Endodermal cell (in vitro differentiated cells): ENCODE measurements at regions not wholly inside any gene's neighbourhood (a gene's known extent, or its start where the extent isn't known, plus 50 kb on each side); places are given as distances from the start of the nearest gene placed in this dataset.

Experiments used
- DNase-seq: peaks from one replicate; pipeline ENCODE4 v3.0.0-alpha.2; 2017
- H3K27ac ChIP-seq: 2 replicates; pipeline ENCODE4 v1.5.1; 2013; ENCODE audit warnings: mild to moderate bottlenecking, low read depth, low read length, moderate library complexity
- H3K27me3 ChIP-seq: 2 replicates; pipeline ENCODE4 v1.6.1; 2013; ENCODE audit warnings: mild to moderate bottlenecking, low read length, moderate library complexity; ENCODE audit not compliant: insufficient read depth, control insufficient read depth, poor library complexity, severe bottlenecking
- H3K36me3 ChIP-seq: 2 replicates; pipeline ENCODE4 v1.7.0; 2013; ENCODE audit warnings: mild to moderate bottlenecking, low read length, moderate library complexity; ENCODE audit not compliant: control insufficient read depth, insufficient read depth
- H3K4me1 ChIP-seq: one replicate; pipeline ENCODE4 v1.7.0; 2013; ENCODE audit warnings: low read length; ENCODE audit not compliant: control insufficient read depth, insufficient read depth
- H3K4me3 ChIP-seq: 2 replicates; pipeline ENCODE4 v1.5.1; 2013; ENCODE audit warnings: mild to moderate bottlenecking, low read length, moderate library complexity
- H3K9ac ChIP-seq: 2 replicates; pipeline ENCODE4 v1.6.1; 2013; ENCODE audit warnings: mild to moderate bottlenecking, low read length, moderate library complexity; ENCODE audit not compliant: poor library complexity, severe bottlenecking; ENCODE audit errors: extremely low read depth
- H3K9me3 ChIP-seq: 2 replicates; pipeline ENCODE4 v1.6.1; 2013; ENCODE audit warnings: mild to moderate bottlenecking, low read length, moderate library complexity; ENCODE audit not compliant: control insufficient read depth
- H3K27ac Mint-ChIP-seq: 2 replicates; pipeline ENCODE4 v1.8.0; 2020; ENCODE audit warnings: mixed read lengths
- H3K27me3 Mint-ChIP-seq: 2 replicates; pipeline ENCODE4 v1.8.0; 2021; ENCODE audit warnings: mild to moderate bottlenecking, mixed read lengths; ENCODE audit not compliant: insufficient read depth
- H3K36me3 Mint-ChIP-seq: 2 replicates; pipeline ENCODE4 v1.8.0; 2020; ENCODE audit warnings: low read depth, mixed read lengths
- H3K4me1 Mint-ChIP-seq: 2 replicates; pipeline ENCODE4 v1.8.0; 2020; ENCODE audit warnings: mixed read lengths
- H3K4me3 Mint-ChIP-seq: 2 replicates; pipeline ENCODE4 v1.8.0; 2020; ENCODE audit warnings: mild to moderate bottlenecking, moderate library complexity, mixed read lengths
- H3K9me3 Mint-ChIP-seq: 2 replicates; pipeline ENCODE4 v1.8.0; 2020; ENCODE audit warnings: mild to moderate bottlenecking, mixed read lengths
- WGBS, 2 experiments: methylation state at CpG; one replicate each; pipeline versions ENCODE4 v1.1.5 to v1.1.7; 2013; ENCODE audit warnings: missing lambda C conversion rate in 2 of 2, mixed read lengths in 1 of 2; ENCODE audit not compliant: insufficient coverage in 1 of 2, insufficient read length in 1 of 2; 5-methylcytosine and 5-hydroxymethylcytosine counted together
- TF ChIP-seq, protein P1 (sequence below): fragments of 200-600 bp; sonication (generic); conservative IDR thresholded peaks from 2 replicates; pipeline ENCODE4 v1.5.0; 2021; ENCODE audit warnings: antibody characterized with exemption, mild to moderate bottlenecking

DNA sequence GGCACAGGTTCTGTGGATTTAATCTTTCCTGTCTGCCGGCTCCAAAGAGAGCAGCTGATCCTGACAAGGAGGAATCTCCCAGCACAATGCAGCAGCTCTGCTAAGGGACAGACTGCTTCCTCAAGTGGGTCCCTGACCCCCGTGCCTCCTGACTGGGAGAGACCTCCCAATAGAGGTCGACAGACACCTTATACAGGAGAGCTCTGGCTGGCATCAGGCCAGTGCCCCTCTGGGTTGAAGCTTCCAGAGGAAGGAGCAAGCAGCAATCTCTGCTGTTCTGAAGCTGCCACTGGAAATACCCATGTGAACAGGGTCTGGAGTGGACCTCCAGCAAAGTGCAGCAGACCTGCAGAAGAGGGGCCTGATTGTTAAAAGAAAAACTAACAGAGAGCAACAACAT is 630.2 kb upstream of the FTMT start:
- Mint-ChIP-seq H3K27ac (no peak overlapping the region), H3K36me3 (no peaks in the 10 kb centered on the region), H3K4me3 (no peak overlapping the region), H3K4me1 (peaks cover 9% of the 10 kb centered on the region), H3K27me3 (peaks cover 58% of the 10 kb centered on the region), H3K9me3 (peaks cover 16% of the 10 kb centered on the region)
- no peak for DNase-seq
- TF ChIP-seq, protein P1, sequence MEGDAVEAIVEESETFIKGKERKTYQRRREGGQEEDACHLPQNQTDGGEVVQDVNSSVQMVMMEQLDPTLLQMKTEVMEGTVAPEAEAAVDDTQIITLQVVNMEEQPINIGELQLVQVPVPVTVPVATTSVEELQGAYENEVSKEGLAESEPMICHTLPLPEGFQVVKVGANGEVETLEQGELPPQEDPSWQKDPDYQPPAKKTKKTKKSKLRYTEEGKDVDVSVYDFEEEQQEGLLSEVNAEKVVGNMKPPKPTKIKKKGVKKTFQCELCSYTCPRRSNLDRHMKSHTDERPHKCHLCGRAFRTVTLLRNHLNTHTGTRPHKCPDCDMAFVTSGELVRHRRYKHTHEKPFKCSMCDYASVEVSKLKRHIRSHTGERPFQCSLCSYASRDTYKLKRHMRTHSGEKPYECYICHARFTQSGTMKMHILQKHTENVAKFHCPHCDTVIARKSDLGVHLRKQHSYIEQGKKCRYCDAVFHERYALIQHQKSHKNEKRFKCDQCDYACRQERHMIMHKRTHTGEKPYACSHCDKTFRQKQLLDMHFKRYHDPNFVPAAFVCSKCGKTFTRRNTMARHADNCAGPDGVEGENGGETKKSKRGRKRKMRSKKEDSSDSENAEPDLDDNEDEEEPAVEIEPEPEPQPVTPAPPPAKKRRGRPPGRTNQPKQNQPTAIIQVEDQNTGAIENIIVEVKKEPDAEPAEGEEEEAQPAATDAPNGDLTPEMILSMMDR = no peak
- 81 to 86% methylated on average over 3 of the region's 3 CpGs for WGBS, 2 experiments
- H3K27ac ChIP-seq = no peak overlapping the region
- H3K36me3 ChIP-seq = no peaks in the 10 kb centered on the region
- H3K9me3 ChIP-seq = peaks cover 14% of the 10 kb centered on the region
- no peak overlapping the region for H3K9ac ChIP-seq
- peaks cover 5% of the 10 kb centered on the region for H3K4me1 ChIP-seq
- H3K27me3 ChIP-seq = no peaks in the 10 kb centered on the region
- H3K4me3 ChIP-seq = no peak overlapping the region

DNA sequence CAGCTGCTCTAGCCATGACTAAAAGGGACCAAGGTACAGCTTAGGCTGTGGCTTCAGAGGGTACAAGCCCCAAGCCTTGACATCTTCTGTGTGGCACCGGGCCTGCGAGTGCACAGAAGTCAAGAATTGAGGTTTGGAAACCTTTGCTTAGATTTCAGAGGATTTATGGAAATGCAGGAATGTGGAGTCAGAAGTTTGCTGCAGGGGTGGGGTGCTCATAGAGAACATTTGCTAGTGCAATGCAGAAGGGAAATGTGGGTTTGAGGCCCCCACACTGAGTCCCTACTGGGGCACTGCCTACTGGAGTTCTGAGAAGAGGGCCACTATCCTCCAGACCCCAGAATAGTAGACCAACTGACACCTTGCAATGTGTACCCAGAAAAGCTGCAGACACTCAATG is 624.9 kb upstream of the FTMT start:
- Histone ChIP-seq H3K27ac (no peak overlapping the region), H3K9me3 (peaks cover 26% of the 10 kb centered on the region), H3K4me1 (no peaks in the 10 kb centered on the region), H3K9ac (no peak overlapping the region), H3K4me3 (no peak overlapping the region), H3K27me3 (no peaks in the 10 kb centered on the region), H3K36me3 (no peaks in the 10 kb centered on the region)
- H3K36me3 Mint-ChIP-seq = peaks cover 2% of the 10 kb centered on the region
- no peak overlapping the region for H3K4me3 Mint-ChIP-seq
- no peak for DNase-seq
- WGBS, 2 experiments = 47 to 50% methylated on average over 2 of the region's 2 CpGs
- H3K27ac Mint-ChIP-seq = no peak overlapping the region
- H3K4me1 Mint-ChIP-seq = no peaks in the 10 kb centered on the region
- H3K9me3 Mint-ChIP-seq = peaks cover 26% of the 10 kb centered on the region
- TF ChIP-seq, protein P1 = no peak
- peaks cover 21% of the 10 kb centered on the region for H3K27me3 Mint-ChIP-seq

DNA sequence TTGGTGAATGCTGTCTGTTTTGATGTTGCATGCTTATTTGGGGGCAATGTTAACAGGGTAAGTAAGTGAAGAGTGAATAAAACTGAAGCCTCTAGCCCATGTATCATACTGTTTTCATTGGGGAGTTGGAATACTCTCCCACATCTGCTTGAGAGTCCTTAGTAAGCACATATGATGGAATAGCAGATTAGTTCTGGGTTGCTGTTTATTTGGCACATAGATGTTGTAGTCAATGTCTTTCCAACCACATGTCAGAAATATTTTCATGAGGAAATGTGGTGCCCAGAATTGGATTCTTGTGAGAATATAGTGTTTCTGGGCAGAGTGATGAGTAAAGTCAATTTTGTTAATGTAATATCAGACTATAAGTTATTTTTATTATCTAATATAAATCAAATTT is 611.7 kb upstream of the FTMT start:
- Histone ChIP-seq H3K4me3 (no peak overlapping the region), H3K9me3 (no peaks in the 10 kb centered on the region), H3K9ac (no peak overlapping the region), H3K27ac (no peak overlapping the region), H3K4me1 (no peaks in the 10 kb centered on the region), H3K27me3 (no peaks in the 10 kb centered on the region), H3K36me3 (no peaks in the 10 kb centered on the region)
- TF ChIP-seq, protein P1 = no peak
- H3K36me3 Mint-ChIP-seq = no peaks in the 10 kb centered on the region
- H3K4me1 Mint-ChIP-seq = no peaks in the 10 kb centered on the region
- H3K27ac Mint-ChIP-seq = no peak overlapping the region
- H3K4me3 Mint-ChIP-seq = no peak overlapping the region
- peaks cover 5% of the 10 kb centered on the region for H3K9me3 Mint-ChIP-seq
- no peak for DNase-seq
- H3K27me3 Mint-ChIP-seq = no peaks in the 10 kb centered on the region
